ENCODE measurements at regions not wholly inside any gene's neighbourhood (a gene's known extent, or its start where the extent isn't known, plus 50 kb on each side); places are given as distances from the start of the nearest gene placed in this dataset.

- TF ChIP-seq EZH2 (IDR thresholded peaks at IDR 0.05; ENCODE audit: low read length, missing control alignments) (no peak), CTCF (conservative IDR thresholded peaks at IDR 0.05 in 1 of 2, IDR thresholded peaks at IDR 0.05 in 1 of 2; ENCODE audit: low read depth in 1 of 2, low read length in 2 of 2) (no peak)
Measured at GRCh38 chr7:156191090-156191489, 378.8 kb upstream of the SHH start.
